HG03175 (cell line): ENCODE measurements at regions not wholly inside any gene's neighbourhood (a gene's known extent, or its start where the extent isn't known, plus 50 kb on each side); places are given as distances from the start of the nearest gene placed in this dataset.

Experiments
- ATAC-seq: cut with Tn5 transposase; IDR thresholded peaks from one replicate; pipeline ENCODE4 v1.9.1; 2021; ENCODE audit warnings: mild to moderate bottlenecking, moderate library complexity; ENCODE audit not compliant: unreplicated experiment

- peak; percentile 49 for ATAC-seq
These were observed 606.3 kb downstream of the KCNJ2 start for GRCh38 chr17:70775679-70776078.

GRCh38 chr17:70776441-70776840 is 607.1 kb downstream of the KCNJ2 start:
- ATAC-seq: no peak

- ATAC-seq: no peak
These were observed 610.7 kb downstream of the KCNJ2 start for GRCh38 chr17:70780031-70780430.

- ATAC-seq: no peak
These were observed 616.7 kb downstream of the KCNJ2 start for GRCh38 chr17:70786081-70786480.

GRCh38 chr17:70787721-70788300 is 618.5 kb downstream of the KCNJ2 start:
- ATAC-seq: no peak

- ATAC-seq: no peak
These were observed 622.6 kb downstream of the KCNJ2 start for GRCh38 chr17:70791748-70792443.

GRCh38 chr17:70794738-70795137 is 625.4 kb downstream of the KCNJ2 start:
- ATAC-seq: no peak

GRCh38 chr17:70795620-70796019 is 626.3 kb downstream of the KCNJ2 start:
- no peak for ATAC-seq

GRCh38 chr17:70796757-70797156 is 627.4 kb downstream of the KCNJ2 start:
- no peak for ATAC-seq

- ATAC-seq: no peak
These were observed 627.8 kb downstream of the KCNJ2 start for GRCh38 chr17:70797166-70797565.

GRCh38 chr17:70804161-70804560 is 634.8 kb downstream of the KCNJ2 start:
- ATAC-seq: no peak

GRCh38 chr17:70808596-70808995 is 639.3 kb downstream of the KCNJ2 start:
- ATAC-seq: no peak

- ATAC-seq: no peak
These were observed 641.3 kb downstream of the KCNJ2 start for GRCh38 chr17:70810609-70811008.

GRCh38 chr17:70813355-70813930 is 644.1 kb downstream of the KCNJ2 start:
- ATAC-seq: no peak

- ATAC-seq: no peak
These were observed 649.9 kb downstream of the KCNJ2 start for GRCh38 chr17:70819183-70819582.

- ATAC-seq: no peak
These were observed 650.9 kb downstream of the KCNJ2 start for GRCh38 chr17:70820276-70820675.

- ATAC-seq: no peak
These were observed 656.2 kb downstream of the KCNJ2 start for GRCh38 chr17:70825321-70826125.

- ATAC-seq: no peak
These were observed 660.5 kb downstream of the KCNJ2 start for GRCh38 chr17:70829876-70830275.

GRCh38 chr17:70834039-70834438 is 664.7 kb downstream of the KCNJ2 start:
- ATAC-seq: no peak

- no peak for ATAC-seq
These were observed 679.5 kb downstream of the KCNJ2 start for GRCh38 chr17:70848785-70849184.

GRCh38 chr17:70855401-70856054 is 686.2 kb downstream of the KCNJ2 start:
- ATAC-seq: no peak
